CD4-positive, alpha-beta T cell treated with Interleukin-10 for 1 hour (primary cell): ENCODE measurements at regions not wholly inside any gene's neighbourhood (a gene's known extent, or its start where the extent isn't known, plus 50 kb on each side); places are given as distances from the start of the nearest gene placed in this dataset.
"Not testable (repeated sequence)": the region's sequence is repeated elsewhere in the genome, so short reads cannot be mapped to it uniquely, and the experiment has no call there.

Source experiments
- DNase-seq: peaks from one replicate; pipeline ENCODE4 v3.0.0-alpha.2; 2020

GRCh38 chr13:81409284-81409683 lies 1068.4 kb upstream of the SPRY2 start:
- DNase-seq, result no peak

GRCh38 chr13:81408647-81409046 lies 1067.7 kb upstream of the SPRY2 start:
- DNase-seq, result no peak

- DNase-seq, result no peak
These were observed 1065.8 kb upstream of the SPRY2 start for GRCh38 chr13:81406639-81407292.

- DNase-seq, result no peak
These were observed 1065.1 kb upstream of the SPRY2 start for GRCh38 chr13:81406022-81406421.

GRCh38 chr13:81396192-81396591 lies 1055.3 kb upstream of the SPRY2 start:
- DNase-seq, result no peak

GRCh38 chr13:81395368-81395767 lies 1054.4 kb upstream of the SPRY2 start:
- no peak for DNase-seq

- no peak for DNase-seq
These were observed 1053.7 kb upstream of the SPRY2 start for GRCh38 chr13:81394640-81395039.

GRCh38 chr13:81393721-81394120 lies 1052.8 kb upstream of the SPRY2 start:
- DNase-seq, result no peak

- no peak for DNase-seq
These were observed 1052.2 kb upstream of the SPRY2 start for GRCh38 chr13:81393110-81393509.

GRCh38 chr13:81388400-81388799 lies 1047.5 kb upstream of the SPRY2 start:
- no peak for DNase-seq

- no peak for DNase-seq
These were observed 1042.5 kb upstream of the SPRY2 start for GRCh38 chr13:81383444-81383843.

GRCh38 chr13:81382246-81382645 lies 1041.3 kb upstream of the SPRY2 start:
- no peak for DNase-seq

GRCh38 chr13:81381560-81381959 lies 1040.6 kb upstream of the SPRY2 start:
- DNase-seq, result no peak

- no peak for DNase-seq
These were observed 1038.3 kb upstream of the SPRY2 start for GRCh38 chr13:81379183-81379582.

GRCh38 chr13:81377921-81378320 lies 1037.0 kb upstream of the SPRY2 start:
- DNase-seq, result no peak

GRCh38 chr13:81375709-81376108 lies 1034.8 kb upstream of the SPRY2 start:
- no peak for DNase-seq

- DNase-seq, result not testable (repeated sequence)
These were observed 1021.8 kb upstream of the SPRY2 start for GRCh38 chr13:81362711-81363110.

GRCh38 chr13:81350056-81350455 lies 1009.1 kb upstream of the SPRY2 start:
- DNase-seq, result no peak

GRCh38 chr13:81340118-81341069 lies 999.5 kb upstream of the SPRY2 start:
- DNase-seq, result not testable (repeated sequence)

- not testable (repeated sequence) for DNase-seq
These were observed 998.7 kb upstream of the SPRY2 start for GRCh38 chr13:81339666-81340065.

GRCh38 chr13:81334481-81334880 lies 993.6 kb upstream of the SPRY2 start:
- no peak for DNase-seq

GRCh38 chr13:81326913-81327312 lies 986.0 kb upstream of the SPRY2 start:
- DNase-seq, result no peak

GRCh38 chr13:81320516-81320915 lies 979.6 kb upstream of the SPRY2 start:
- DNase-seq, result no peak

GRCh38 chr13:81319351-81319750 lies 978.4 kb upstream of the SPRY2 start:
- no peak for DNase-seq
